ENCODE measurements at regions not wholly inside any gene's neighbourhood (a gene's known extent, or its start where the extent isn't known, plus 50 kb on each side); places are given as distances from the start of the nearest gene placed in this dataset.

GRCh38 chr11:122241566-122241965, 125.6 kb upstream of the BLID start:
- TF ChIP-seq HMG20B (CRISPR knock-in tag; IDR thresholded peaks at IDR 0.05), result no peak
- TF ChIP-seq ZNF175 (CRISPR knock-in tag; IDR thresholded peaks at IDR 0.05; ENCODE audit: low read depth), result no peak
- no peak for TF ChIP-seq POLR2A (conservative IDR thresholded peaks at IDR 0.05)
- no peak for TF ChIP-seq CBFB (CRISPR knock-in tag; IDR thresholded peaks at IDR 0.05)
- TF ChIP-seq ZEB2 (IDR thresholded peaks at IDR 0.05), result no peak
- no peak for TF ChIP-seq RAD21 (CRISPR knock-in tag; conservative IDR thresholded peaks at IDR 0.05 in 1 of 2, IDR thresholded peaks at IDR 0.05 in 1 of 2)

All from K562 (cell line).